ENCODE measurements at regions not wholly inside any gene's neighbourhood (a gene's known extent, or its start where the extent isn't known, plus 50 kb on each side); places are given as distances from the start of the nearest gene placed in this dataset.

DNA sequence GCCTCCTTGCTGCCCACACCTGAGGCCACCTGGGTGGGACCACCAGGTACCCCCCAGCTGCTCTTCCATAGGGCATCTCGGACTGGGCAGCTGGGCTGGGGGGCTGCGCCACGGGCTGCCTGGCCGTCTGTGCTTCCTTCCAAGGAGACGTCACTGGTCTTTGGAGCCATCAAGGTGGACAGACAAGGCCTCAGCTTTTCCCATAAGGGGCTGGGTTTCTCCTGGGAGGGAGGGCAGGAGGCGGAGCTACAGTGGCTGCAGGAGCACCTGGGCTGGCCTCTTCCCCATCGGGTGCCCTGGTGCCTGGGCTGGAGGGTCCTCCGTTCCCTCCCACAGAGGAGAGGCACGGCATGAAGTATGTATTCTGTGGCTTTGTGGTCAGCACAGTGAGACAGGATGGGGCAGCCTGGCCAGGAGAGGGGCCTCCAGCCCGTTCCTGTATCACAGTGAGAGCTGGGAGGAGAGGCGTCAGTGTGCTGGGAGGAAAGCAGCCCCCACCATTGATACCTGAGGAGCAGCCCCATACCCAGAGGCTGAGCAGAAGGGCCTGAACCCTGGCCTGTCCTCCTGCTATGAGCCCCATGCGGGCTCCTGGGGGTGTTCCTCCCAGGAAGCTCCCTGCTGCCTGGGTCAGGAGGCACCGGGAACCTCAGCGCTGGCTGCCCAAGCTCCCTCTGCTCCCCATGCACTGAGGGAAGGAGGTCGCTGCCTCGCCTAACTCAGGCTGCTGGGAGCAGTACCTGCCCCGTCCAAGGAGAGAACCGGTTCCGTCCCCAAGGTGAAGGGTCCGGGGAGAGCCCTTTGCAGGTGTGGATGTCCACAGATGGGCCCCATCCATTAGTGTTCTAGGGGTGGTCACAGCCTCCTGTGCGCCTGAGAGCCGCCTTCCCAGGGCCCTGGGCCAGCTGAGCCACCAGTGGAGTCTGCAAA, 1075.0 kb downstream of the BRD1 start:
- TF ChIP-seq, protein P1, sequence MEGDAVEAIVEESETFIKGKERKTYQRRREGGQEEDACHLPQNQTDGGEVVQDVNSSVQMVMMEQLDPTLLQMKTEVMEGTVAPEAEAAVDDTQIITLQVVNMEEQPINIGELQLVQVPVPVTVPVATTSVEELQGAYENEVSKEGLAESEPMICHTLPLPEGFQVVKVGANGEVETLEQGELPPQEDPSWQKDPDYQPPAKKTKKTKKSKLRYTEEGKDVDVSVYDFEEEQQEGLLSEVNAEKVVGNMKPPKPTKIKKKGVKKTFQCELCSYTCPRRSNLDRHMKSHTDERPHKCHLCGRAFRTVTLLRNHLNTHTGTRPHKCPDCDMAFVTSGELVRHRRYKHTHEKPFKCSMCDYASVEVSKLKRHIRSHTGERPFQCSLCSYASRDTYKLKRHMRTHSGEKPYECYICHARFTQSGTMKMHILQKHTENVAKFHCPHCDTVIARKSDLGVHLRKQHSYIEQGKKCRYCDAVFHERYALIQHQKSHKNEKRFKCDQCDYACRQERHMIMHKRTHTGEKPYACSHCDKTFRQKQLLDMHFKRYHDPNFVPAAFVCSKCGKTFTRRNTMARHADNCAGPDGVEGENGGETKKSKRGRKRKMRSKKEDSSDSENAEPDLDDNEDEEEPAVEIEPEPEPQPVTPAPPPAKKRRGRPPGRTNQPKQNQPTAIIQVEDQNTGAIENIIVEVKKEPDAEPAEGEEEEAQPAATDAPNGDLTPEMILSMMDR (IDR thresholded peaks at IDR 0.05; ENCODE audit: control insufficient read depth, extremely low read depth, insufficient read depth): no peak
- no peak for DNase-seq (ENCODE audit: low read depth)
- H3K4me3 ChIP-seq (ENCODE audit: low read depth, low read length): no peak overlapping the region

DNA sequence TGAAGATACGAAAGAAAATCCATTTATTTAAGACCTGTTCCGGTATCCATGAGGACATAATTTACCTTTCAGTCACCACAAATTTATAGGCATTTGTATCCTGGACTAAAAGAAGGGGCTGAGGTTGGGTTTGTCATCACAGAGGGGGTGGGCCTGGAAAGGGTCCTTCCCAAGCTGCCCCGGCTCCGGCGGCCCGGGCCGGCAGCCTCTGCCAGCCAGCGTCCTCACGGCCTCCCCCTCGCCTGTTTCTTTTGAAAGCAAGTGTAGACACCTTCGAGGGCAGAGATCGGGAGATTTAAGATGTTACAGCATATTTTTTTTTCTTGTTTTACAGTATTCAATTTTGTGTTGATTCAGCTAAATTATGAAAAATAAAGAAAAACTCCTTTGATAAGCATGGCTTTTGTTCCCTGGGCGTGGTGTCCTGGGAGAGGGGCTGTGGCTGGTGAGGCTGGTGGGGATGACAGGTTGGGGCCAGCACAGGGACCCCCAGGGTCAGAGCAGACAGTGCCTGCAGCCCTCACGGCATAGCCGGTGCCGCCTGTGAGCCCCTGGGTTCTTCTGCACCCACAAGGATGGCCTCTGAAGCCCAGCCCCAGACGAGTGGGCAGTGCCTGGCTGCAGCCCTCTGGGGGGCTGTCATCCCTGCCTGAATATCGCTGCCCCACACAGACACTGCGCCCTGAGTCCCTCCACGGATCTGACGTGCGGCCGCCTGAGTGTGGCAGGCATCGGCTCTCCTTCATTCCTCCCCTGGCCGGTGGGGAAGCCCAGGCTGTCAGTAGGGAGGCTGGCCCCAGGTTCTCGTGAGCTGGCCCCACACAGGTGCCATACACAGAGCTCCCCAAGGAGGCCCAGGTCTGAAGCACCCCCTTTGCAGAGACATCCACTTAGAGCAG, 1075.9 kb downstream of the BRD1 start:
- H3K4me3 ChIP-seq (ENCODE audit: low read depth, low read length): no peak overlapping the region
- no peak for DNase-seq (ENCODE audit: low read depth)

DNA sequence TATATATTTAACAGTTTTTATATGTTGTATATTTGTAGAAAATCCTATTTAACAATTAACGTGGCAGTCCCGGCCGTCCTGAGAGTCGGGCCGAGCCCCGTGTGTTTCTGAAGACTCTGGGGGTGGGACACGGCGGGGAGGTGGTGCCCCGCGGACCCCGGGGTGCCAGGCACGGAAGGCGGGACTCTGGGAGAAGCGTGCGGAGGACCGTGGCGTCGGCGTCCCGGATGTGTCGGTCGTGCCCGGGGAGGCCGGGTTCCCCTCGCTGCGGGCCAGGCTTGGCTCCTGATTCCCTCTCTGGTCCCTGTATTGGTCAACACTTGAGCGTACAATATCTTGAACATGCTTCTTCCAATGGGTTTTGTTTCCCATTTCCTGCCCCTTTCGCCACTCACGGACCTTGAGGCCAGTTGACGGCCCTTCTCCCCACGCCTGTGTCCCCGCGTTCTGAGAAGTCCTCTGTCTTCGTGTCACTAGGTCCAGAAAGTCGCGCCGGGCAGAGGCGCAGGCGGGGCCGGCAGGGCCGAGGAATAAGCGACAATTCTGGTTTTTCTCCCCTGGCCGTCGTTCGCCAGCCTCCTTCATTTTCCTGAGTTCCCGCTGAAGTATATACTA, 1076.7 kb downstream of the BRD1 start:
- TF ChIP-seq, protein P1 (IDR thresholded peaks at IDR 0.05; ENCODE audit: control insufficient read depth, extremely low read depth, insufficient read depth): no peak
- no peak for DNase-seq (ENCODE audit: low read depth)
- H3K4me3 ChIP-seq (ENCODE audit: low read depth, low read length): no peak overlapping the region

More for the DNA sequence above, 1075.9 kb downstream of the BRD1 start:
- TF ChIP-seq, protein P1 (IDR thresholded peaks at IDR 0.05; ENCODE audit: control insufficient read depth, extremely low read depth, insufficient read depth): no peak

DNA sequence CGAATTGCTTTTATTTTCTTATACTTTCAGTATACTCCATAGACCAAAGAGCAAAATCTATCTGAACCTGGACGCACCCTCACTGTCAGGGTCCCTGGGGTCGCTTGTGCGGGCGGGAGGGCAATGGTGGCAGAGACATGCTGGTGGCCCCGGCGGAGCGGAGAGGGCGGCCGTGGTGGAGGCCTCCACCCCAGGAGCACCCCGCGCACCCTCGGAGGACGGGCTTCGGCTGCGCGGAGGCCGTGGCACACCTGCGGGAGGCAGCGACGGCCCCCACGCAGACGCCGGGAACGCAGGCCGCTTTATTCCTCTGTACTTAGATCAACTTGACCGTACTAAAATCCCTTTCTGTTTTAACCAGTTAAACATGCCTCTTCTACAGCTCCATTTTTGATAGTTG, 1077.4 kb downstream of the BRD1 start:
- no peak for DNase-seq (ENCODE audit: low read depth)
- H3K4me3 ChIP-seq (ENCODE audit: low read depth, low read length): no peak overlapping the region
- TF ChIP-seq, protein P1 (IDR thresholded peaks at IDR 0.05; ENCODE audit: control insufficient read depth, extremely low read depth, insufficient read depth): no peak

DNA sequence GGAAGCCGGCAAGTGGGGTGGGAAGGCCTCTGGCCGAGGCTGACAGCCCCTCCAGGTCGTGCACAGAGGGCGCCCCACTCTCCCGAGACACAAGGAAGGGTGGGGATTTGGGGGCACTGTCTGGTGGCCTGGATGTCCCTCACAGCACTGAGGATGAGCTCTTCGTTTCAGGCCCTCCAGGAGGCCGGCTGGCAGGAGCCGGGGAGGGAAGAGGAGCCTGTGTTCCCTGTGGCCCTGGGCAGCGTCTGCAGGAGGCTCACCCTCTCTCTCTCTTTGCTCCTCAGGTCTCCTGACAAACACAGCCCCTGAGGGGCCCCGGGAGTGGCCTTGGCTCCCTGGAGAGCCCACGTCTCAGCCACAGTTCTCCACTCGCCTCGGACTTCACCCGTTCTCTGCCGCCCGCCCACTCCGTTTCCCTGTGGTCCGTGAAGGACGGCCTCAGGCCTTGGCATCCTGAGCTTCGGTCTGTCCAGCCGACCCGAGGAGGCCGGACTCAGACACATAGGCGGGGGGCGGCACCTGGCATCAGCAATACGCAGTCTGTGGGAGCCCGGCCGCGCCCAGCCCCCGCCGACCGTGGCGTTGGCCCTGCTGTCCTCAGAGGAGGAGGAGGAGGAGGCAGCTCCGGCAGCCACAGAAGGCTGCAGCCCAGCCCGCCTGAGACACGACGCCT, 1078.0 kb downstream of the BRD1 start:
- DNase-seq (ENCODE audit: low read depth): no peak
- TF ChIP-seq, protein P1 (IDR thresholded peaks at IDR 0.05; ENCODE audit: control insufficient read depth, extremely low read depth, insufficient read depth): no peak
- no peak overlapping the region for H3K4me3 ChIP-seq (ENCODE audit: low read depth, low read length)

DNA sequence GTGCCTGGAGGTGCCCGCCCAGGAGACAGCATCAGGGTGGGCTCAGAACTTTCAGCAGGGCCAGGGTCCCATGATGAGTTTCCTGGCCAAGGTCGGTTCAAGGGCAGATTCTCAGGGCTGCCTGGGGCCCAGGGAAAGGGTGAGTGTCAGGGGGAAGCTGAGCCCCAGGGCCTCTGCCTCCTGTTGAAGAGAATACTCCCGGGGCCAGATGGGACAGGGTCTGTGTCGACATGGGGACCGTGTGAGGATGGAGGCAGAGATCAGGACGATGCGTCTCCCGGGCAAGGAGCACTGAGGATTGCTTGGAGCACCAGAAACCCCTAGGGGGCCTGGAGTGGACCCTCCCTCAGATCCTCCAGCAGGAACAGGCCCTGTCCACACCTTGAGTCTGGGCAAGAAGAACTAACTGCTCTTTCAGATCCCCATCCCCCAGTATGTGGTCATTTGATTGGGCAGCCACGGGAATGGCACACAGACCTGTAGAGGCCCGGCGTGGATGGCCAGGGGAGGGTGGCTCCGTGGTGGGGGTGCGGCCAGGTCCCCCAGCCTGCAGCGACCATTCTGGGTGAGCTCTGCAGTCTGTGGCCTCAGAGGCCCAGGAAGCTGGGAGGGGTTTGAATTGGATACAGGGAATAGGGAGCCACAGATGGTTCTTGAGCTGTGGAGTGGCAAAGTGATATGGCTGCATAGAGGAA, 1078.7 kb downstream of the BRD1 start:
- DNase-seq (ENCODE audit: low read depth): no peak
- TF ChIP-seq, protein P1 (IDR thresholded peaks at IDR 0.05; ENCODE audit: control insufficient read depth, extremely low read depth, insufficient read depth): no peak
- H3K4me3 ChIP-seq (ENCODE audit: low read depth, low read length): no peak overlapping the region
